ENCODE measurements at regions not wholly inside any gene's neighbourhood (a gene's known extent, or its start where the extent isn't known, plus 50 kb on each side); places are given as distances from the start of the nearest gene placed in this dataset.

DNA sequence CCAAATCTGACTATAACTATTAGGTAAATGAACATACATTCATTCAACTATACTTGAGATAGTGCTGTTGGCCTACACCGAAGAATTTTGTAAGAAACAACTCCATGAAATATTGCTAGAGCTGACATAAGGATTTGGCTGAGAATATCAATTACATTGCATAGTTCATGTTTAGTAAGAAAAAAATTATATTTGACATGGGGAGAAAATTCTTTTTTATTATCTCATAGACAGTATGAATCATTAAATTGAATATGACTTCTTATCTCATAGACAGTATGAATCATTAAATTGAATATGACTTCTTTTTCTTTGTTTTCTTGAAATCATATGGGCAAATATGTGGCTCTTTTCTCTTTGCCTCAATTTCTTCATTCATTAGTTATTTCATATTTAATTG is 212.3 kb upstream of the HSF2 start:
- TF ChIP-seq CTCF (IDR thresholded peaks at IDR 0.05) (no peak), TCF7L2 (IDR thresholded peaks at IDR 0.05; ENCODE audit: low read depth, low read length) (no peak)
- TF ChIP-seq, protein P1, sequence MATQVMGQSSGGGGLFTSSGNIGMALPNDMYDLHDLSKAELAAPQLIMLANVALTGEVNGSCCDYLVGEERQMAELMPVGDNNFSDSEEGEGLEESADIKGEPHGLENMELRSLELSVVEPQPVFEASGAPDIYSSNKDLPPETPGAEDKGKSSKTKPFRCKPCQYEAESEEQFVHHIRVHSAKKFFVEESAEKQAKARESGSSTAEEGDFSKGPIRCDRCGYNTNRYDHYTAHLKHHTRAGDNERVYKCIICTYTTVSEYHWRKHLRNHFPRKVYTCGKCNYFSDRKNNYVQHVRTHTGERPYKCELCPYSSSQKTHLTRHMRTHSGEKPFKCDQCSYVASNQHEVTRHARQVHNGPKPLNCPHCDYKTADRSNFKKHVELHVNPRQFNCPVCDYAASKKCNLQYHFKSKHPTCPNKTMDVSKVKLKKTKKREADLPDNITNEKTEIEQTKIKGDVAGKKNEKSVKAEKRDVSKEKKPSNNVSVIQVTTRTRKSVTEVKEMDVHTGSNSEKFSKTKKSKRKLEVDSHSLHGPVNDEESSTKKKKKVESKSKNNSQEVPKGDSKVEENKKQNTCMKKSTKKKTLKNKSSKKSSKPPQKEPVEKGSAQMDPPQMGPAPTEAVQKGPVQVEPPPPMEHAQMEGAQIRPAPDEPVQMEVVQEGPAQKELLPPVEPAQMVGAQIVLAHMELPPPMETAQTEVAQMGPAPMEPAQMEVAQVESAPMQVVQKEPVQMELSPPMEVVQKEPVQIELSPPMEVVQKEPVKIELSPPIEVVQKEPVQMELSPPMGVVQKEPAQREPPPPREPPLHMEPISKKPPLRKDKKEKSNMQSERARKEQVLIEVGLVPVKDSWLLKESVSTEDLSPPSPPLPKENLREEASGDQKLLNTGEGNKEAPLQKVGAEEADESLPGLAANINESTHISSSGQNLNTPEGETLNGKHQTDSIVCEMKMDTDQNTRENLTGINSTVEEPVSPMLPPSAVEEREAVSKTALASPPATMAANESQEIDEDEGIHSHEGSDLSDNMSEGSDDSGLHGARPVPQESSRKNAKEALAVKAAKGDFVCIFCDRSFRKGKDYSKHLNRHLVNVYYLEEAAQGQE (IDR thresholded peaks at IDR 0.05; ENCODE audit: insufficient read depth in 1 of 2, low read depth in 2 of 2, low read length in 1 of 2), result no peak

Measured in Panc1 (cell line).